ENCODE measurements at regions not wholly inside any gene's neighbourhood (a gene's known extent, or its start where the extent isn't known, plus 50 kb on each side); places are given as distances from the start of the nearest gene placed in this dataset.

DNA sequence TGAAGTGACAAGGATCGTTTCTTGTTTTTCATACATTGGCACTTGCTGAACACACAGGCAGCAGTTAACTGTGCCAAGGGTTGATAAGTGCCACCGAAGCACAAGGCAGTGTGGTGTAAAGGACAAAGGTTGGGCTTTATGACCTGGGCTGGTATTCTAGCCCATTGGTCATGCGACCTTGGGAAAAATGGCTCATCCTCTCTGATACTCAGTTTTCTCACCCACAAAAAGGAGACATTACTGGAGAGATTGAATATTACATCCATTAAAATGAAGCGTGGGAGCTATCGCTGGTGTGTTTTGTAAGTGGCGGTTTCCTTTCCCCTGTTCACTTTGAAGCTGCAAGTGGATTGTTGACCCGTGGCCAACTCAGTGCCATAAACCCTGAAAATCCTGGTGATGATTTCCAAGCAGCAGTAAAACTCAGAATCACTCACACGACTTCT is 216.9 kb downstream of the HAPSTR1 start:
- Mint-ChIP-seq H3K4me3 (no peak overlapping the region), H3K9me3 (ENCODE audit: low read depth) (no peaks in the 10 kb centered on the region), H3K36me3 (no peaks in the 10 kb centered on the region), H3K4me1 (no peaks in the 10 kb centered on the region), H3K27ac (no peak overlapping the region), H3K27me3 (no peaks in the 10 kb centered on the region)
- DNase-seq, result no peak
- CTCF ChIA-PET, result no interaction called here
- no peak for ATAC-seq

DNA sequence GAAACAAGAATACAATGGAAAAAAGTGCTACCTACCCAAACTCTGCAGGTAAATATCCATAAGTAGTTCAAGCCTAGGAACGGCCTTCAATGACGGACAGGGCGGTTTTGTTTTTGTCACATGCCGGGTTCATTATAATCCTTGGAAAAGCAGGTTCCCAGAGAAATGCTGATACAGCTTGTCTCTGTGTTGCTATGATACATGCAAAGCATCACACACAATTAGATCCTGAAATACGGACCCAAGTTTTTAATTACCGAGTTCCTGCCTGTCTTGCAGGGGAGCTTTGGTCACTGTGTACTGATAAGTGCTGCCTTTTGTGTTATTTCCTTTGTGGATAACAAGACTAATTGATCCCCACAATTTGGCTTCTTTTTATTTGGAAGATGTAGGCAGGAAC is 217.4 kb downstream of the HAPSTR1 start:
- no peaks in the 10 kb centered on the region for H3K36me3 Mint-ChIP-seq
- H3K4me1 Mint-ChIP-seq, result no peaks in the 10 kb centered on the region
- no peaks in the 10 kb centered on the region for H3K9me3 Mint-ChIP-seq (ENCODE audit: low read depth)
- no peak overlapping the region for H3K4me3 Mint-ChIP-seq
- DNase-seq (no peak), ATAC-seq (no peak)
- CTCF ChIA-PET, result no interaction called here
- H3K27ac Mint-ChIP-seq, result no peak overlapping the region
- no peaks in the 10 kb centered on the region for H3K27me3 Mint-ChIP-seq

GRCh38 chr16:9309844-9310243 is 218.4 kb downstream of the HAPSTR1 start:
- CTCF ChIA-PET, result no interaction called here
- Mint-ChIP-seq H3K27me3 (no peaks in the 10 kb centered on the region), H3K4me1 (no peaks in the 10 kb centered on the region), H3K9me3 (ENCODE audit: low read depth) (no peaks in the 10 kb centered on the region), H3K36me3 (no peaks in the 10 kb centered on the region), H3K27ac (no peak overlapping the region), H3K4me3 (no peak overlapping the region)
- DNase-seq (no peak), ATAC-seq (no peak)

- DNase-seq, result no peak
- ATAC-seq, result no peak
- Mint-ChIP-seq H3K4me1 (no peaks in the 10 kb centered on the region), H3K9me3 (ENCODE audit: low read depth) (no peaks in the 10 kb centered on the region), H3K4me3 (no peak overlapping the region), H3K27me3 (no peaks in the 10 kb centered on the region), H3K36me3 (no peaks in the 10 kb centered on the region), H3K27ac (no peak overlapping the region)
- CTCF ChIA-PET, result no interaction called here
Observed at GRCh38 chr16:9311303-9311954, 220.0 kb downstream of the HAPSTR1 start.

DNA sequence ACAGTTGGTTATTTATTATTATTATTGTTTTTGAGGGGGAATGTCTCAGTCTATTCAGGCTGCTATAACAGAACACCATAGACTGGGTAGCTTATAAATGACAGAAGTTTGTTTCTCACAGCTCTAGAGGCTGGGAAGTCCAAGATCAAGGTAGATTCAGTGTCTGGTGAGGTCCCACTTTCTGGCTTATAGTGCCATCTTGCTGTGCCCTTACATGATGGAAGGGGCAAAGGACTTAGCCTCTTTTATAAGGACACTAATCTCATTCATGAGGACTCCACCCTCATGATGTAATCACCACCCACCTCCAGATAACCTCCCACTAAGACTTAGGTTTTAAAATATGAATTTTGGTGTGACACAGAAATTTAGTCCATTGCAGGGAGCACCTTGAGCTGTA is 224.6 kb downstream of the HAPSTR1 start:
- Mint-ChIP-seq H3K36me3 (no peaks in the 10 kb centered on the region), H3K27ac (no peak overlapping the region), H3K4me1 (no peaks in the 10 kb centered on the region), H3K9me3 (ENCODE audit: low read depth) (no peaks in the 10 kb centered on the region), H3K27me3 (no peaks in the 10 kb centered on the region), H3K4me3 (no peak overlapping the region)
- CTCF ChIA-PET, result no interaction called here
- ATAC-seq, result no peak
- DNase-seq, result no peak

DNA sequence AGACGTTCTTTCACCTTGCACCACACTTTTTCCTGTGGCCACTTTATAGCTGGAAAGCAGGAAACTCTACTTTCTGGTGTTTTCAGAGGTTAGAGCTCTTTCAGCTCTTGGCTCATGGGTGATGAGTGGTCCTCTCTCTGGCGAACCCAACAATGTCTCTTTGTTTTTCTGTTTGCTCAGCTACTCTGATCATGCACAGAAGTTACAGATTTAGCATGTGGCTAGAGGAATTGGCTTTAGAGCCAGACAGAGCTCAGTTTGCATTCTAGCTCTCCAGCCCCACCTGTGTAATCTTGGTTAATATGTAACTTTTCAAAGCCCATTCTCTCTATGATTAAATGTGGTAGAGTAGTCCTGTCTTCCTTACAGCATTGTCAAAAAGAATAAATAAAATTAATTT is 225.2 kb downstream of the HAPSTR1 start:
- Mint-ChIP-seq H3K27me3 (no peaks in the 10 kb centered on the region), H3K27ac (no peak overlapping the region), H3K36me3 (no peaks in the 10 kb centered on the region), H3K4me3 (no peak overlapping the region), H3K4me1 (no peaks in the 10 kb centered on the region), H3K9me3 (ENCODE audit: low read depth) (no peaks in the 10 kb centered on the region)
- ATAC-seq (no peak), DNase-seq (no peak)
- CTCF ChIA-PET, result no interaction called here

DNA sequence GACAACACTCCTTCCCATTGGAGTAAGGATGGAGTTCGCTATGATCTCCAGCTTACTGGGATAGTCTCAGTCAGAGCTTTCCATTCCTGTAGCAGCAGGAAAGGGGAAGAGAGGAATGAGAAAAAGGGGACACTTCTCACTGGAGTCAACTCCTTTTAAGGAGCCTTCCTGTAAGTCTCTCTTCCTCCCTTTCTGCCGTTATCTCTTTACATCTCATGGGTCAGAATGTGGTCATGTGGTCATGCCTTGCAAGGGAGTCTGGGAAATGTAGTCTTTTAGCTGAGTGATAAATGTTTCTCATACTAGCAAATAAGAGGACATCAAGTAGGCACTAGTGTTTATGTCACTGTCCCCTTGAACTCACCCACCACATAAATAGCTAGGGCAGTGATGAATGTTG is 227.3 kb downstream of the HAPSTR1 start:
- Mint-ChIP-seq H3K36me3 (no peaks in the 10 kb centered on the region), H3K27me3 (no peaks in the 10 kb centered on the region), H3K4me1 (no peaks in the 10 kb centered on the region), H3K9me3 (ENCODE audit: low read depth) (no peaks in the 10 kb centered on the region), H3K27ac (no peak overlapping the region), H3K4me3 (no peak overlapping the region)
- DNase-seq, result no peak
- ATAC-seq, result no peak
- CTCF ChIA-PET, result no interaction called here

DNA sequence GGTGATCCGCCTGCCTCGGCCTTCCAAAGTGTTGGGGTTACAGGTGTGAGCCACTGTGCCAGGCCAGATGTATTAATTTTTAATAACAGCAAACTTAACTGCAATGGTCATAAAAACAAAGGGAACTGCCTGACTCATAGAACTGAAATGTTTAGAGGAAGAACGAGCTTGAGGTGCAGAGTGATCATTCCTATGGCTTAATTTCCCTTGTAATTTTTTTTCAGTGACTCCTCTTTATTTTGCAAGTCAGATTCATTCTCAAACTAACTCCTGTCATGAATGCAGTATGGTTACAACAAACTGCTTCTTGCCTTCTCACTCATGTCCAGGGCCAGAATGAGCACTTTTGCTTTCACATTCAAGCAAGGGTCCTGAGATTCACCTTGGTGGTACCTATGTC is 231.3 kb downstream of the HAPSTR1 start:
- no peaks in the 10 kb centered on the region for H3K4me1 Mint-ChIP-seq
- H3K27ac Mint-ChIP-seq, result no peak overlapping the region
- H3K36me3 Mint-ChIP-seq, result no peaks in the 10 kb centered on the region
- no peaks in the 10 kb centered on the region for H3K9me3 Mint-ChIP-seq (ENCODE audit: low read depth)
- no peak overlapping the region for H3K4me3 Mint-ChIP-seq
- no peaks in the 10 kb centered on the region for H3K27me3 Mint-ChIP-seq
- ATAC-seq (no peak), DNase-seq (no peak)
- CTCF ChIA-PET, result no interaction called here

DNA sequence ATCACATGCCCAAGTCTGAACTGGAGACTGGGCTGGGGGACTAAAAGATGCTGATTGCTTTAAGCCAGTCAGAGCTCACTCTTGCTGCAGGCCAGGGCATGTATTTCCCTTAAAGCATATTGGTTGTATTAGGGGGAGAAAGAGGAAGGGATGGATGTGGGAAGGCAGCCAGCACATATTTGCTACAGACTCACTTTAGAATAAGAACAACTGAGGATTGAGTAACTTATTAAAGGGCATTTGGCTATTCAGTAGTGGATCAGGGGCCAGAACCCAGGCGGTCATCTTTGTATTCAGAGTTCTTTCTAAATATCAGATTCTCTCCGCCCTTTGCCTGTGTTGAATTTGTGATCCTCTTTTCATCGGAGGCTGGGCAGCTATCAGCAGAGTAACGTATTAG is 231.7 kb downstream of the HAPSTR1 start:
- Mint-ChIP-seq H3K4me1 (no peaks in the 10 kb centered on the region), H3K36me3 (no peaks in the 10 kb centered on the region), H3K27me3 (no peaks in the 10 kb centered on the region), H3K27ac (no peak overlapping the region), H3K4me3 (no peak overlapping the region), H3K9me3 (ENCODE audit: low read depth) (no peaks in the 10 kb centered on the region)
- DNase-seq (no peak), ATAC-seq (no peak)
- CTCF ChIA-PET, result no interaction called here

DNA sequence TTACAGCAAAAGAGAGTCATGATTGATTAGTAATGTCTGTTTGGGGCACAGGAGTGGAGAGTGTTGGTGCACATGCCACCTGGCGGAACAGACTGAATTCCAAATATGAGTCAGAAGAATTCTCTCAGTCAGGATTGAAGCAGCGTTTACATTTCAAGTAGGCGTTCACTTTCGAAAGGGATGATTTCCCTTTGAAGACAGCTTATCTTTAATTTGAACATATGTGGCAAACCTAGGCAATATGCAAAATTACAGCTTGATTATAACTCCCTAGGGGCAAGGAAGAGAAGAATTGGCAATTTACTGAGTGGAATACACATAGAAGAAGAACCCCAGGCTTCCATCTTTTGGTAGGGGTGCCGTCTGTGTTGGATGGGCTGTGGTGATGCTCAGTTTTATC is 235.8 kb downstream of the HAPSTR1 start:
- no peaks in the 10 kb centered on the region for H3K36me3 Mint-ChIP-seq
- CTCF ChIA-PET, result no interaction called here
- no peaks in the 10 kb centered on the region for H3K27me3 Mint-ChIP-seq
- H3K27ac Mint-ChIP-seq, result no peak overlapping the region
- no peak for ATAC-seq
- no peaks in the 10 kb centered on the region for H3K9me3 Mint-ChIP-seq (ENCODE audit: low read depth)
- no peak overlapping the region for H3K4me3 Mint-ChIP-seq
- H3K4me1 Mint-ChIP-seq, result no peaks in the 10 kb centered on the region
- DNase-seq, result no peak

GRCh38 chr16:9328411-9328810 is 237.0 kb downstream of the HAPSTR1 start:
- Mint-ChIP-seq H3K9me3 (ENCODE audit: low read depth) (no peaks in the 10 kb centered on the region), H3K4me3 (no peak overlapping the region), H3K27me3 (no peaks in the 10 kb centered on the region), H3K4me1 (no peaks in the 10 kb centered on the region), H3K27ac (no peak overlapping the region), H3K36me3 (no peaks in the 10 kb centered on the region)
- CTCF ChIA-PET, result no interaction called here
- no peak for DNase-seq
- ATAC-seq, result no peak

- Mint-ChIP-seq H3K4me1 (no peaks in the 10 kb centered on the region), H3K27ac (no peak overlapping the region), H3K4me3 (no peak overlapping the region), H3K27me3 (no peaks in the 10 kb centered on the region), H3K36me3 (no peaks in the 10 kb centered on the region), H3K9me3 (ENCODE audit: low read depth) (no peaks in the 10 kb centered on the region)
- no peak for DNase-seq
- no peak for ATAC-seq
- CTCF ChIA-PET, result no interaction called here
Observed at GRCh38 chr16:9330095-9330494, 238.7 kb downstream of the HAPSTR1 start.

DNA sequence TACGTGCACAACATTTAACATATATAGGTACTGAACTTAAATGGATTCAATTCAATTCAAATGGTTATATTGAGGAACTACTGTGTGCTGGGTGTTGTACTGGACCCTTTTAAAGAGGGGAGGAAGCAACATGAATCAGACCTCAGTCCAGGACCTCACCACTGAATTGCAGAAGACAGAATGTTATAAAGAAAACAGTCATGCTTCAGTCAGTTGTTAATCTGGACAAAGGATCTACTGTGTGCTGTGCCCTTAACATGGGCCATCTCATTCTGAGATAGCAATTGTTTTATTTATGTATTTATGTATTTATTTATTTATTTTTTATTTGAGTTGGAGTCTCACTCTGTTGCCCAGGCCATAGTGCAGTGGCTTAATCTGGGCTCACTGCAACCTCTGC is 240.1 kb downstream of the HAPSTR1 start:
- Mint-ChIP-seq H3K27me3 (no peaks in the 10 kb centered on the region), H3K4me1 (no peaks in the 10 kb centered on the region), H3K27ac (no peak overlapping the region), H3K4me3 (no peak overlapping the region), H3K36me3 (no peaks in the 10 kb centered on the region), H3K9me3 (ENCODE audit: low read depth) (no peaks in the 10 kb centered on the region)
- no peak for ATAC-seq
- no peak for DNase-seq
- CTCF ChIA-PET, result no interaction called here

GRCh38 chr16:9332574-9333148 is 241.2 kb downstream of the HAPSTR1 start:
- CTCF ChIA-PET, result no interaction called here
- no peak for DNase-seq
- no peaks in the 10 kb centered on the region for H3K27me3 Mint-ChIP-seq
- no peaks in the 10 kb centered on the region for H3K9me3 Mint-ChIP-seq (ENCODE audit: low read depth)
- H3K4me3 Mint-ChIP-seq, result no peak overlapping the region
- H3K4me1 Mint-ChIP-seq, result no peaks in the 10 kb centered on the region
- no peak overlapping the region for H3K27ac Mint-ChIP-seq
- ATAC-seq, result no peak
- H3K36me3 Mint-ChIP-seq, result no peaks in the 10 kb centered on the region

DNA sequence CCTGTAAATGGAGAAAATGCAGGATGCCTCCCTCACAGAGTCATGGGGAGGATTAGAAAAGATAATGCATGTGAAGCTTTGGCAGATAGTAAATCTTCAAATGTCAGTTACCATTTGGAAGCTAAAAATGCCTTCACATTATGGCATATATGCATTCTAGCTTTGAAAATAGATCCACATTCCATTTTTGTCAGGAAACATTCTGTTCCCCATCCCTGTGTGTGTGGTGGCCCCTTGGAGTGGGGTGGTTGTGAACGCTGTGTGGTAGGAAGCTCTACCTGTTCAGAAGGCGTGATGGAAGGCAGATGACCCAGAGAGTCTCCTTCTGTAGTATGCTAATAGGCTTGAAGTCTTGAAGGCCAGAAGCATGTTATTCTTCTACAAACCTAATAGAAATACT is 242.0 kb downstream of the HAPSTR1 start:
- no peak overlapping the region for H3K27ac Mint-ChIP-seq
- H3K9me3 Mint-ChIP-seq (ENCODE audit: low read depth), result no peaks in the 10 kb centered on the region
- DNase-seq (no peak), ATAC-seq (no peak)
- no peaks in the 10 kb centered on the region for H3K36me3 Mint-ChIP-seq
- no peaks in the 10 kb centered on the region for H3K27me3 Mint-ChIP-seq
- no peak overlapping the region for H3K4me3 Mint-ChIP-seq
- no peaks in the 10 kb centered on the region for H3K4me1 Mint-ChIP-seq
- CTCF ChIA-PET, result no interaction called here

All from activated CD8-positive, alpha-beta memory T cell treated with anti-CD3 and anti-CD28 coated beads, Interleukin-2, amount 10 ng/mL, durations not matched to agents 7 days and 5 days (primary cell).